Inflammatory macrophage treated with lipopolysaccharide for 4 hours (primary cell): ENCODE measurements at regions not wholly inside any gene's neighbourhood (a gene's known extent, or its start where the extent isn't known, plus 50 kb on each side); places are given as distances from the start of the nearest gene placed in this dataset.
"Not testable (repeated sequence)": the region's sequence is repeated elsewhere in the genome, so short reads cannot be mapped to it uniquely, and the experiment has no call there.

ENCODE experiments used
- DNase-seq: peaks from one replicate; pipeline ENCODE4 v3.0.0-alpha.2; 2020

DNA sequence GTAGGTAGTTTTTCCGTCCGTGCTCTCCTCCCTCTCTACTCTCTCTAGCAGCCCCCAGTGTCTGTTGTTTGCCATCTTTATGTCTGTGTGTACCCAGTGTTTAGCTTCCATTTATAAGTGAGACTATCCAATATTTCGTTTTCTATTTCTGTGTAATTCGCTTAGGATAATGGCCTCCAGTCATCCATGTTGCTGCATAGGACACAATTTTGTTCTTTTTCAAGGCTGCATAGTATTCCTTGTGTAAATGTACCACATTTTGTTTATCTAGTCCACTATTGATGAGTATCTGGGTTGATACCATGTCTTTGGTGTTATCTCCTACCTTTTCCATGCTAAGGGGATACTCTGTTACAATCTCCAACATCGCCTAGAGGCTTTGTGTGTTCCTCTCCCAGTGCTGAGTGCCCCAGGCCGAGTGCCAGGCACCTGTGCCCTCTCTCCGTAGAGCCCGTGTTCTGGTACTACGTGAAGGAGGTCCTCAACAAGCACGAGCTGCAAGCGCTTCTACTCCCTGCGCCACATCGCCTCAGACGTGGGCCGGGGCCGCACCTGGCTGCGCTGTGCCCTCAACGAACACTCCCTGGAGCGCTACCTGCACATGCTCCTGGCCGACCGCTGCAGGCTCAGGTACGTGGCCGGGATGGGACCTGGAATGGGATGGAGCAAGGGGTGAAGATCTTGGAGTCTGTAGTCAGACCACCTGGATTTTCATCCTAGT lies 51.0 kb downstream of the NPIPB11 start:
- not testable (repeated sequence) for DNase-seq

GRCh38 chr16:29354449-29354848 lies 52.1 kb downstream of the NPIPB11 start:
- not testable (repeated sequence) for DNase-seq

GRCh38 chr16:29352617-29352999 lies 53.9 kb downstream of the NPIPB11 start:
- peak; percentile 1 for DNase-seq

- peak; percentile 34 for DNase-seq
These were observed 54.4 kb downstream of the NPIPB11 start for GRCh38 chr16:29351970-29352616.

DNA sequence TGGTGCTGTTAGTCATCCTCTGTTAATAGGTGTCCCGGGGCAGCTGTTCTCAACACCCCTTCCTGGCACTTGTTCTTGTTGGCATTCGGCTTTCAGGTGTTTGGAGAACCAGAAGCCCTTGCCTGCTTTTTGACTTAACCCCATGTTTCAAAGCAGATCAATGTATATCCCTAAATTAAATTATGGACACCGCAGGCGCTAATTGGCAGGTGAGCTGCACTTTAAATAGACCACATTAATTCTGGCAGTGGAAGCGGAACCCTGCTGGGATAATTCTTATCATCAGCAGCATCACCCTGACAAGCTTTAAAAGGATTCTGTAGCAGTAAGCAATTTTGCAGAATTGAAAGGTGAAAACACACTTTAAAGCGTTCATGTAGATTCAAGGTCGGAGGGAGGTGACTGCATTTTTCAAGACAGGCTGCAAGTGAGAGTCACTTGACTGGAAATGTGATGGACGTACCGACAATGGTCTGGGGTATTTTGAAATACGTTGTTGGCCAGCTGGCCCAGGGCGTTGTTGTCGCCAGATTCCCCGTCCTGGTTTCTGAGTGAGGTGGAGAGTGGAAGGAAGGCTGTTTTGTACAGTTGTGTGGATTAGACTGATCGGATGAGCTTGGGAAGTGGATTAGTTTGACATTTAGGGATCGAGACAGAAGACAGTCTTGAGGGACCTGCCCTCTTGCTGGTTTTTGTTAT lies 55.1 kb downstream of the NPIPB11 start:
- DNase-seq, result not testable (repeated sequence)

GRCh38 chr16:29349966-29350365 lies 56.5 kb downstream of the NPIPB11 start:
- DNase-seq, result peak; percentile 31

DNA sequence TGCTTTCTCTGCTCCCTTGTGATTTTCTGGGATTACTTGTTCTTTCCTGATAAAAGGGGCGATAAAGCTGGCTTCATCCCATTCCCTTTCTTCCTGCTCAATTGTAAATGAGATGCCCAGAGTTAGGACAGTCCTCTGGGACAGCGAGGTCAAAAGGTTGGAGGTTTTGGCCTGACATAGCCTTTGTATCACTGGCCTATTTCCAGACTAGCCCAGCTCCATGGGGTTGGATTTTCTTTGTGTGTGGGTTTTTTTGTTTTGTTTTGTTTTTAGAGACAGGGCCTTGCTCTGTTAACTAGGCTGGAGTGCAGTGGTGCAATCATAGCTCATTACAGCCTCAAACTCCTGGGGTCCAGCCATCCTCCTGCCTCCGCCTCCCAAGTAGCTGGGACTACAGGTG lies 57.8 kb downstream of the NPIPB11 start:
- not testable (repeated sequence) for DNase-seq

- DNase-seq, result not testable (repeated sequence)
These were observed 58.3 kb downstream of the NPIPB11 start for GRCh38 chr16:29348123-29348690.

GRCh38 chr16:29346796-29347580 lies 59.5 kb downstream of the NPIPB11 start:
- peak; percentile 40 for DNase-seq

GRCh38 chr16:29346203-29346602 lies 60.3 kb downstream of the NPIPB11 start:
- DNase-seq, result not testable (repeated sequence)

GRCh38 chr16:29342937-29343336 lies 63.6 kb downstream of the NPIPB11 start:
- not testable (repeated sequence) for DNase-seq

- DNase-seq, result not testable (repeated sequence)
These were observed 65.6 kb downstream of the NPIPB11 start for GRCh38 chr16:29340779-29341438.

DNA sequence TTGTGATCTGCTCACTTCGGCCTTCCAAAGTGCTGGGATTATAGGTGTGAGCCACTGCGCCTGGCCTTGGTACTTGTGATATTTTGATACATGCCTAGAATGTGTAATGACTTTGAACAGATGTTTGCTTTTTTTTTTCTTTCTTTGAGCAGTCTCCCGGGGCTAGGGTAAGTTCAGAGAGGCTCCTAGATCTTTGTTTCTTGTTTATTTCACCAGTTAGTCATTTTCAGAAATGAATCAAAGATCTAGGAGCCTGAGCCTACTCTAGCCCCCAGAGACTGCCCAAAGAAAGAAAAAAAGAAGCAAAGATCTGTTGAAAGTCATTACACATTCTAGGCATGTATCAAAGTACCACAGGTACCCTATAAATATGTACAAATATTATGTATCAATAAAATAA lies 66.3 kb downstream of the NPIPB11 start:
- DNase-seq, result not testable (repeated sequence)

DNA sequence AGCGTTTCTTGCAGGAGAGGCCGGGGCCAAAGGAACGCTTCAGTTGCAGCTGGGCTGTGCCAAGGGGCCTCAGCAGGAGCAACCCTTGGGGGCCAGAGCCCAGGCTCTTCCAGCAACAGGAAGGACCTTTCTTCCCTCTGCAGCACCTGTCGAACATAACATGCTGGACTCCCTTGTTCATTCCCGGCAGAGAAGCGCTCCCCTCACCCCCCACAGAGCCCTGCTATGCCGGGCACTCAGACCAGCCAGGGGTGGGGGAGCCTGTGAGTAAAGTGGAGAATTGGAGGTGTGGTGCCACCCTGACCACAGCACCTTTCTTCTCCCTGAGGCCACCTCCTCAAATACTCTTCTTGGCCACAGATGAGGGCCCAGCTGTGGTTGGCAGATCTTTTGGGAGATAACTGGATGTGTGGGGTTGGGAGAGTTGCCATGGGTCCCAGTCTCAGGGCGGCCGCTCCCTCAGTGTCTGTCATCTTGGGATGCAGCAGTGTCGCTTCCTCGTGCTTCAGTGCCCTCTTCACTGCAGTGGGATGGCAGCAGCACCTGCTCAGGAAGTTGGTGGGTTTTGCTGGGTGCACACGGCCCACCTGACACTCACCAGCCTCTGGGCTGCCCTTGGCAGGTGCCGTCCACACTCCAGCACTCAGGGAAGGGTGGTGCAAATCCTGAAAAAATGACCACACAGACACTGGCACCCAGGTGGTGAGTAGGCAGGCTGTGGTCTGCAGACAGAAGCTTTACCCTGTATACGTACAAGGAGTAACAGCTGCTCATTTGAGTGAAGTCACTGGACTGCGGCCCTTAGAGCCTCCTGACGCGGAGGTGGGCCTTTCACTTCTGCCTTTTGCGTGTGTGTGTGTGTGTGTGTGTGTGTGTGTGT lies 67.5 kb downstream of the NPIPB11 start:
- peak; percentile 61 for DNase-seq

- peak; percentile 77 for DNase-seq
These were observed 69.1 kb downstream of the NPIPB11 start for GRCh38 chr16:29337385-29337901.

- DNase-seq, result not testable (repeated sequence)
These were observed 71.0 kb downstream of the NPIPB11 start for GRCh38 chr16:29335549-29335846.

- not testable (repeated sequence) for DNase-seq
These were observed 71.5 kb downstream of the NPIPB11 start for GRCh38 chr16:29334776-29335548.

DNA sequence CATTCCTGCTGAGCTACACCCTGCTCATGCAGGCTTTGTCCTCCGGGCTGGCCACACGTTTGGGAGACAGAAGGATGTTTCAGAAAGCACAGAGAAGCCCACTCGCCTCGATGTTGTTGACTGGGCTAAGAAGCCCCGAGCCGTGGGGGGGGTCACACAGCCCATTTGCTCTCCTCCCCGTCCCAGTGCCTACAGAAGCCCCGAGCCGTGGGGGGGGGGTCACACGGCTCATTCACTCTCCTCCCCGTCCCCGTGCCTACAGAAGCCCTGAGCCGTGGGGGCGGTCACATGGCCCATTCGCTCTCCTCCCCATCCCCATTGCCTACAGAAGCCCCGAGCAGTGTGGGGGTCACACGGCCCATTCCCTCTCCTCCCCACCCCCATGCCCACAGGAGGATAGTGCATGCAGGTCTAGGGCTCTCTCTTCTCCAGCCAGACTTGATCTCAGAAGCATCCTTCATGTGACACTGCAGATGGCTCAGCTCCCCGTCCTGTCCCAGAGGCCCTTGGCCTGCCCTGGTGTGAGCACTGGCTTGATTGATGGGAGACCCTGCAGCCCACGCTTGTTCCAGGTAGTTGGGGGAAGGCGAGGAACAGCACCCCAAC lies 72.9 kb downstream of the NPIPB11 start:
- not testable (repeated sequence) for DNase-seq

DNA sequence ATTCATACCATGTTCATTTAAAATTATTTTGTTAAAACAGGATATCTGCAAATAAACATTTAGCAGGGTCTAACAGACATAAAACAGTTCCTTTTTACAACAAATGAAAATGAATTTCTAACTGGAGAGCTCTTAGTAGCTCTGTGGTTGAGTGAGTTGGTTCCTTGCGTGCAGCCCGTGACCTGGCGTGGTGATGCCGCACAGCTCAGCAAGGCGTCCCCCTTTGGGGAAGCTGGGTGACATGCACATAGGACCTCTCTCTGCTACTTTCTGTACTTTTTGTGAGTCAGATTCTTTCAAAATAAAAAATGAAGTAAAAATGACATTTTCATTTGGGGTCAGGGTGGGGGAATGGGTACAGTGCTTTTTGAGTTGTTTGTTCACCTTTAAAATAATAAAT lies 75.9 kb downstream of the NPIPB11 start:
- not testable (repeated sequence) for DNase-seq

DNA sequence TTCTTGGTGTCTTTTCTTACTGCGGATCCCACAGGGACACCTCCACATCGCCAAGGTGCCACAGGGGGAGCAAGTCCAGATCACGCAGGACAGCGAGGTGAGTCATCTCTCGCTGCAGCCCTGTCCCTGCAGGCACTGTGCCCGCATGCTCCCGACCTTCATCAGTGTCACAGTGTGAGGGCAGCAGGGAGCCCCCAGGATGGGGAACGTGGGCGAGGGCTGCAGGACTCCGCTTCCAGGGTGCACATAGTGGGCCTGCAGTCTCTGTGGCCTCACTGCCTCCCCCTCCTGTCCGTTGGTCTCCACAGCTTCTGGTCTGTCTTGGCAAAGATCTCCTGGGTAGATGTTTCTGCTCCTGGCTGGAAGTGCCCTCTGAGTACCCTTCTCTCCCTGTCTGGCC lies 78.0 kb downstream of the NPIPB11 start:
- not testable (repeated sequence) for DNase-seq
